Left renal cortex interstitium (tissue), 4 donors: ENCODE measurements at regions not wholly inside any gene's neighbourhood (a gene's known extent, or its start where the extent isn't known, plus 50 kb on each side); places are given as distances from the start of the nearest gene placed in this dataset.
"Not testable (repeated sequence)": the region's sequence is repeated elsewhere in the genome, so short reads cannot be mapped to it uniquely, and the experiment has no call there.

ENCODE experiments used
- DNase-seq, 4 donors: peaks; one replicate each; pipeline ENCODE4 v3.0.0-alpha.2; 2013; ENCODE audit warnings: low read depth in 4 of 4, low spot score in 2 of 4, missing footprints in 1 of 4

DNA sequence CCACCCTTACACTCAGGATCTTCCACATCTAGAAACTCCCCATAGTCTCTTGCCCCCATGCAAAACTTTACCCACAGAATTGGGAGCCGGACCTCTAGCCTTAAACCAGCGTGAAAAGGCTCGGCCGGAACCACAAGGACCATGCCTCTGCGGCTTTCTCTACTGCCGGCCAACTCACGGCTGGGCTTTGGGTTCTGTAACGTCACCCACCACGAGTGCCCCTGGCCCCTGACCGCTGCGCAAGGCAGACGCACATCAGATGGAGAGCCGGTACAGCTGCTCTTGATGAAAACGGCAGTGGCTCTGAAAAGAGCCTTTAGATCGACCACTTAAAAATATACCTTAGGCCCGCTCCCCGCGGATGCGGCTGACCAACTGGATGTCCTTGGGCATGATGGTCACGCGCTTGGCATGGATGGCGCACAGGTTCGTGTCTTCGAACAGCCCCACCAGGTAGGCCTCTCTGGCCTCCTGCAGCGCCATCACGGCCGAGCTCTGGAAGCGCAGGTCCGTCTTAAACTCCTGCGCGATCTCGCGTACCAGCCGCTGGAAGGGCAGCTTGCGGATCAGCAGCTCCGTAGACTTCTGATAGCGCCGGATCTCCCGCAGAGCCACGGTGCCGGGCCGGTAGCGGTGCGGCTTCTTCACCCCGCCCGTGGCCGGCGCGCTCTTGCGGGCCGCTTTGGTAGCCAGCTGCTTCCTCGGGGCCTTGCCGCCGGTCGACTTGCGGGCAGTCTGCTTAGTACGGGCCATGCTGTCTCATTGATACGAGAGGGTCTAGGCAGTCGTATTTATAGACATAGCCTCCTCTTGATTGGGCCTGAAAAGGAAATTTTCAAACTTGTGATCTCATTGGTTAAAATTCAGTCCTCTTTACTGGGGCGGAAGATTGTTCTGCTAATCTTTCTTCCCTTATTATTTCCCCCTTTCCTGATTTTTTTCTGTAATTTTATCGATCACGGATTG is 66.3 kb downstream of the FAM72C start:
- DNase-seq = peak; percentile 7 to 31 (median 22)

DNA sequence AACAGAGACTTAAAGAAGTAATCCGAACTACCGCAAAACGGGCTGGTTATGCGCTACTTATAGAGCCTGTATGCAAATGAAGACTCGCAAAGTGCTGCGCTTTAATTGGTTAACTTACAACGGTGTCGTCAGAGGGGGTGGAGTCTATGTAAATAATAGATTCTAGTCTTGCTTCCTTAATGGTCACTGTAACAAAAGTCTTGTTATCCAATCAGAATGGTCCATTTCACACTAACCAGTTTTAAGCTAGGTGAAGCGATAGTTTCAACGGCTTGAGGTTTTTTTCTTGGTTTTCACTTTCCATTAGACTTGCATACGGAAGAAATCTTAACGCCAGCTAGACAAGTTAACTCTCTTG is 67.2 kb downstream of the FAM72C start:
- not testable (repeated sequence) for DNase-seq

DNA sequence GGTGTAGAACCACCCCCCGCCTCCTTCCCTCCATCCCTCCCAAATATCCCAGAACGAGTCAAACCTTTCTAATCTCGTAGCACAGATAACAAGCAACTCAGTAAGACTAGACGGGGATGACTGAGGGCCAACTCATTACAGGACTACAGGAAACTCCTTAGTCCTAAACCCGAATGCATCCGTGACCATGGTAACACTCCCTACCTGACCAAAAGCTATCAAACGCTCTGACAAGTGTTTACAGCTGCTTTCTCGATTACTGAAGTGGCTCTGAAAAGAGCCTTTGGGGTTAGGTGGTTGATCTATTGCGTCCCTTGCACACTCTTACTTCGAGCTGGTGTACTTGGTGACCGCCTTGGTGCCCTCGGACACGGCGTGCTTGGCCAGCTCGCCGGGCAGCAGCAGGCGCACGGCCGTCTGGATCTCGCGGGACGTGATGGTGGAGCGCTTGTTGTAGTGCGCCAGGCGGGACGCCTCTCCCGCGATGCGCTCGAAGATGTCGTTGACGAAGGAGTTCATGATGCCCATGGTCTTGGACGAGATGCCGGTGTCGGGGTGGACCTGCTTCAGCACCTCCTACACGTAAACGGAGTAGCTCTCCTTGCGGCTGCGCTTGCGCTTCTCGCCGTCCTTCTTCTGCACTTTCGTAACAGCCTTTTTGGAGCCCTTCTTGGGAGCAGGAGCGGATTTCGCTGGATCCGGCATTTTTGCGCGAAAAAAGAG is 67.7 kb downstream of the FAM72C start:
- DNase-seq = peak; percentile 15 to 48 (median 18)

DNA sequence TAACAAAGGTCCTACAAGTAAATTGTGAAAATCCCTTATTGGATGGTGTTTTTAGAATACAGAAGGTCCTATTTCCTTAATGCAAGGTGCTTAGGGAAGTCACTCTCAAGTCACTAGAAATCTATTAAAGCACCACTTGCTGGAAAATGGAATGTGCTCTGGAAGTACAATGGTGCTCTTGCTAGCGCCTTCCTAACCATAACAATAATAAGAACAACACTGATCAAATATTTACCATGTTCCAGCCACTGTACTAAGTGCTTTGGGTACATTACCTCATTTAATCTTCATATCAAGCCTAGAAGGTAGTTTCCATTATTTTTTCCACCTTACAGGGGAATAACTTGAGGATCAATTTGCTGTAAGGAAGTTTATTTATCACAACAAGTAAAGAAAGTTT is 75.4 kb downstream of the FAM72C start:
- DNase-seq = not testable (repeated sequence)

DNA sequence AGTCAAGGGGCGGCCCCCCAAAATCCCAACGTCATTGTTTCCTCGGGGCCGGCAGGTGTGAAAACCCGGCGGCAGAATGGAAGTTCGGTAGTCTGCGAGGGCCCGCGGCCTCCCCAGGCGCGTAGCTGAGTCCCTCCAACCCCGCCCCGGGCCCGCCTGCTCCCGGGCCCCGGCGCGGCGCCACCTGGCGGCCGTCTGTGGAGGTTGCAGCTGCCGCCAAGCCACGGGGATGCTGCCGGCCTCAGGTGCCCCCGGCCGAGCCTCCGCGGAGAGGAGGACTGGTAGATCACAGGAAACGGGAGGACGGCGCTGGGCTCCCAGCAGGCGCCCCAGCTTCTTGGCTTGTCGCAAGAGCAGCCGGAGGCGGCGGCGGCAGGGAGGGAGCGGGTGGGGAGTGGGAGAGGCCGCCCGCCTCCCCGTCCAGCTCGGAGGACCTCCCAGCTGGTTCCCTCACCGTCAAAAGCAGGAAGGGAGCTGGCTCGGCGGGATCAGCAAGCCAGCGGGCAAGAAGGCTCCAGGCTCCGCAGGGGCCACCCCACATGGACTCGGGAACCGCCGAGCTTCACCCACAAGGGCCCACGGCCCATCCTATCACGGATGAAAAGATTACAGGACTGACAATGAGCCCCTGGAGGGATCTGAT is 86.7 kb downstream of the FAM72C start:
- peak; percentile 21 to 44 (median 23) for DNase-seq

DNA sequence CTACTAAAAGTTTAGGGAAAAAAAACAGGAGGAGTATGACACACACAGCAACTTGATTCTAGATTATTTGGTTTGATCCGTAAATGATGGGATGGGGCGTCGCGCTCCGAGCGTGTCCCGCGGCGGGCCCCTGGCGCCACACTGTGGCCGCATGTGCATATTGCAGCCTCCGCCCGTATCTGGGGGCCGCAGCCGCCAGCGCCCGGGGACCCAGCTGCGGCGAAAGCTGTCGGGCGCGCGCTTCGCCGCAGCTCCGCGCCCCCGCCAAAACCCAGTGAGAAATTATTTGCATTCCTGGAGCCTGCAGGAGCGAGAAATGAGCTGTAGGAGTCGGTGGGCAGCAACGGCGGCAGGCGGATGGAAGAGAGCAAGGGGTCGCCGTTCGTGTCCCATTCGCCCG is 87.3 kb downstream of the FAM72C start:
- not testable (repeated sequence) for DNase-seq

DNA sequence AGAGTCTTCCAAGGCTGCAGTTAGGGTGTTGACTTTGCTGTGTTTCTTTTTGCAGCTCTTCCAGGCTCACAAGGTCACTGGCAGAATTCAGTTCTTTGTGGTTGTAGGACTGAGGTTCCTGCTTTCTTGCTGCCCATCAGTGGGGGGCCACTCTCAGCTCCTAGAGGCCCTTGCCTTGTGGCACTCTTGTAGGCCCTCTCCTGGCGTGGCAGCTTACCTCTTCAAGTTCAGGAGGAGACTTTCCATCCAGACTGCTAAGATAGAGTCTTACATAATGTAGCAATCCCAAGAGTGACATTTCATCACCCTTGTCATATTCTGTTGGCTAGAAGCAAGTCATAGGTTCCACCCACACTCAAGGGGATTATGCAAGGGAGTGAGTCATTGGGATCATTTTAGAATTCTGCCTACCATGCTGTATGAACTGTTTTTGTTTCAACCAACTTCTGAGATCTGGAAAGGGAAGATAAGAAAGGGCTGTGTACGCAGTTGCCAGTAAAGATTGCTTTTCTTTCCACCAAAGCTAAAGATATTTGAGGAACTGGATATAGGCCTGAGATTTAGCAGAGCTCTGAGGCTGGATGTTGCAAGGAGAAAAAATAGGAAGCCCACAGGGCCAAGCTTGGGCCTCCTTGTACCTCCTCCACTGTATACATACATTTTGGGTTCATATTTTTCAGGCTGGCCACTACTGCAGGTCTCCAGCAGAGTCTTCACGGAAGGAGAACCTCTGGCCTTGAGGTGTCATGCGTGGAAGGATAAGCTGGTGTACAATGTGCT is 91.8 kb downstream of the FAM72C start:
- DNase-seq = not testable (repeated sequence)

DNA sequence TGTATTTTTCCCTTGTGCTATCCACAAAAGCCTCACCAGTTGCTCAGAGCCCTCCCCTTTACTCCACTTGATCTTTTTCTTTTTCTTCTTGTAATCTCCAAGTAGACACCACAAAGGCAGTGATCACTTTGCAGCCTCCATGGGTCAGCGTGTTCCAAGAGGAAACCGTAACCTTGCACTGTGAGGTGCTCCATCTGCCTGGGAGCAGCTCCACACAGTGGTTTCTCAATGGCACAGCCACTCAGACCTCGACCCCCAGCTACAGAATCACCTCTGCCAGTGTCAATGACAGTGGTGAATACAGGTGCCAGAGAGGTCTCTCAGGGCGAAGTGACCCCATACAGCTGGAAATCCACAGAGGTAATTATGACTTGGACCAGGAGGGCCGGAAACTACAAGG is 95.8 kb downstream of the FAM72C start:
- DNase-seq = not testable (repeated sequence)

DNA sequence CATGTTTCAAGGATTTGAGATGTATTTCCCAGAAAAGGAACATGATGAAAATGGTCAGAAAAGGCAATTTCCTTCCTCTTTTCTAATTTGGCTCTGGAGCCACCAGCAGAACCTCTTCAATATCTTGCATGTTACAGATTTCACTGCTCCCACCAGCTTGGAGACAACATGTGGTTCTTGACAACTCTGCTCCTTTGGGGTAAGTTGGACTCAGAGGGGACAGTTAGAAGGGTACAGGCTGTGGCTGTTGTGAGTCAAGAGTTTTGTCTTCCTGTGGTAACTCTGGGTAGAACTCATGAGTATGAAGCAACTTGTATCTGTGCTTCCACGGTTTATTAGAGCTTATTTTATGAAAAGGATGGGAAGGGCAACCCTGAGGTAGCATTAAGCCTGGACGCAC is 97.2 kb downstream of the FAM72C start:
- not testable (repeated sequence) for DNase-seq

DNA sequence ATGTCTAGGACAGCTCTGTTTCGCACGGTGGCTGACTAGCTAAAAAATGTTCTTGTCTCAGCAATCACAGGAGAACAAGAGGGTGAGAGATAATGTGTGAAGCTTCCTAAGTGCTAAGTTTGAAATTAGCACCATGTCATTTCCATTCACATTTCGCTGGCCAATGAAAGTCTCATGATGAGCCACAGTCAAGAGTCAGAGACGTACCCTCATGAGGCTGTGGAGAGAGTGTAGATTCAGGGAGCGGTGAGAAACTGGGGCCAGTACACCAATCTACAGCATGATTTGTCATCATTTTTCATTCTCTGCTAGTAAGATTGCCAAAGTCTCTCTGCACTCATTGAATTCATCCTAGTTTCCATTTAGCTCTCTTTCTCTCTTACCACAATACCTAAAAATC is 98.1 kb downstream of the FAM72C start:
- not testable (repeated sequence) for DNase-seq

DNA sequence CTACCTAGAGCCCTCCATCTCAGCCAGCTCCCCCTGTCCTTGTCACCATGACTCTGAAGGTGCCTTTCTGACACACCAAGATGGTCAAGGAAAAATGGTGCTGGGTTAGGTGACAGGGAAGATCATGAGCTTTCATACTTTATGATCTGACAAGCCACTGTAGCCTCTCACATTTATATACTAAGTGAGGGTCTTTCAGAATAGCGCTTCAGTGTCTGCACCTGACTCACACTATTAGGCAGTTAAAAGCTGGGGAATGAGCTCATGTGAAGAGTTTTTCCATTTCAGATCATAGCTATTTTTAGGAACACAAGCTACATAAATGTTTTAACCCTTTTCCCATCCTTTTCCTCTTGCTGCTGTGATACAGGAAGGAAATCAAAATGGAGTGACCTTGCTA is 101.4 kb downstream of the FAM72C start:
- DNase-seq = not testable (repeated sequence)

DNA sequence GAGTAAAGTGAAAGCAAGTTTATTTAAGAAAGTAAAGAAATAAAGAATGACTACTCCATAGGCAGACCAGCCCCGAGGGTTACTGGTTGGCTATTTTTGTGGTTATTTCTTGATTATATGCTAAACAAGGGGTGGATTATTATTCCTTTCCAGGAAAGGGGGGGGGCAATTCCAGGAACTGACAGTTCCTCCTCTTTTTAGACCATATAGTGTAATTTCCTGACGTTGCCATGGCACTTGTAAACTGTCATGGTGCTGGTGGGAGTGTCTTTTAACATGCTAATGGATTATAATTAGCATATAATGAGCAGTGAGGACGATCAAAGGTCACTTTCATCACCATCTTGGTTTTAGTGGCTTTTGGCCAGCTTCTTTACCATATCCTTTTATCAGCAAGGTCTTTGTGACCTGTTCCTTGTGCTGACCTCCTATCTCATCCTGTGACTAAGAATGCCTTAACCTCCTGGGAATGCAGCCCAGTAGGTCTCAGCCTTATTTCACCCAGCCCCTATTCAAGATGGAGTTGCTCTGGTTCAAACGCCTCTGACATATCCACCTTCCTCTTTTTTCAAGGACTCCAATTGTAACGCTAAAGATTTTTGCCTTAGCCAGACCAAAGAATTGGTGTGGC is 104.1 kb downstream of the FAM72C start:
- DNase-seq = not testable (repeated sequence)

DNA sequence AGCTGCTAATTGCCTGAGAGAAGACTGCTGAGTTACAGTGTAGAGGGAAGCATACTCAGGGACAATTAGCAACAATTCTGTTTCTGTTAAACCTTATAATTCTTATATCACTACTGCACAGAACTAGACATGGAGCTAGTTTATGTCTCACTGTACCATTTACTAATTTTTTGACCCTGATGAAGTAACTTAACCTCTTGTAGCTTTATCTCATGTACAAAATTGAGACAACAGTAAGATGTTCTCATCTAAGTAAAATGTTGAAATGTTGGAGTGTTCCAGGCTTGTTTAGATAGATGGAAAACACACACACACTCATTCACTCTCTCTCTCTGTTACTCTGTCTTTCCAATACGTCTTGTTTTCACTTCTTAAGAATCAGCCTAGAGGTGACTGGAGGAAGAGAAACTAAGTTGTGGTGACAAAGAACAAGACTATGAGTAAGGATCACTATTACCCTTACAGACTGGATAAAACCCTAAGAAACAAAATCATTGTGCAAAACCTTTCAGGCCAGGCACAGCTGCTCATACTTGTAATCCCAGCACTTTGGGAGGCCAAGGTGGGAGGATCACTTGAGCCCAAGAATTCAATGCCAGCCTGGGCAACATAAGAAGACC is 107.8 kb downstream of the FAM72C start:
- DNase-seq = not testable (repeated sequence)

DNA sequence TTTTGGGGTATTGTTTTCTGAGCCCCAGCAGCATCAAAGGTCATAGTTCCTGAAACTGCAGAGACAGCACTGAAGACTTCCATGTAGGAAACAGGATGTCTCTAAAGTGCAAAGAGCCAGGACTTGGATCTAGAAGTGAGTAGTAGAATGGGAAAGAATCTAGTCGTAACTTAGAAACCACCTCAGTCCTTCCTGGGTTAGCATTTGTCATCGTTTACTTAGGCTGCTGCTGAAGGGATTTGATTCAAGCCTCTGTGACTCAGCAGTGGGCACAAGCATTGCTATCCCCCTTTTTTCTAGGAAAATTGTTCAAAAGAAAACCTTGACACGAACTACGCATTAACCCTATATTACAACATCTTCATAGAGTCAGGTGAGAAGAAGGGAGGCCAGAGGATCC is 109.1 kb downstream of the FAM72C start:
- DNase-seq = not testable (repeated sequence)

DNA sequence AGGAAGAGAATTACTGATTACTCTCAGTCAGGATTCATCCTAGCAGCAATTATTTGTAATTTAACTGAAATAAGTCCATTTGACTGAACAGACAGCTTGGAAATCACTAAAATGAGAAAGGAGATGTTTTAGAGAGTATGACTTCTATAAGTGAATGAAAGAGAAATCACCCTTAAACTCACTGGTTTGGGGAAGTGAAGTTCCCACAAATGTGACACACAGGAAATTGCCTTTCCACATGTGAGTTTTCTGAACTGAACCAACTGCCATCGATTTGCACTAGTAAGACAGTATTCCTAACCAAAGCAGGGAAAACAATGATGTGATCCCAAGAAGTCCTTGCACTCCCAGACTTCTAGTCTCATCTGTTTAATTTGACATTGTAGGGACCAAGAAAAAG is 110.5 kb downstream of the FAM72C start:
- DNase-seq = not testable (repeated sequence)

DNA sequence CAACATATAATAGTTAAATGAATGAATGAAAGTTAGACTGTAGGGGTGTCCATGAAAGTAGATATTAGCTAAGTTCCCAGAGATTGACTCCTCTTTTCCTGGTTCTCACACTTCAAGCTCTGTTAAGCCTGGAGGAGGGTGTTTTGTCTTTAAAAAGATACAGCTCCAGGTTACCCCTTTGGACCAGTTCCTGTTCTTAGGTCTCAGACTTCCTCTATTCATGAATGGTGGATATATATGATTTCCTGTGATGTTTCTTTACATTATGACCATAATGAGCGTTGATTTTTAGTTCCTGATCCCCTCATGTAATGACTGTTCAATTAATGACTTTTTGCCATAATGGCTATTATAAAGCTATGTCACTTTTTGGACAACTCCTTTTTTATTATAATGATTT is 115.9 kb downstream of the FAM72C start:
- DNase-seq = not testable (repeated sequence)

DNA sequence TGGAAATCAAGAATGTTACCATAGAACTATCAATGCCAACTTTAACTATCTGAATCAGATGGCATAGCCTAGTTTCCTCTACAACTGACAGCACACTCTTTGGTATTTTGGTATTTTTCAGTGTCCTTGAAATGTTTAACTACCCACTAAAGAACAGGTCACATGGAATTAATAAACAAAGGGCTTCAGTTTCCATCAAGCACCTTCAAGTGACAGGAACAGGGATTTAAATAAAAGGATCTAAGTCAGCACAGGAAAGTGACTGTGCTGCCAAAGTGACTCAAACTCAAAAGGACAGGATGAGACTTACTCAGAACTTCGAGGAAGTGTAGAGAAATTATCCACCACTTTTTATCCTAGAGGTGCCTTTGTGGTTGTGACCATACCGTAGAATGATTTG is 117.7 kb downstream of the FAM72C start:
- not testable (repeated sequence) for DNase-seq

DNA sequence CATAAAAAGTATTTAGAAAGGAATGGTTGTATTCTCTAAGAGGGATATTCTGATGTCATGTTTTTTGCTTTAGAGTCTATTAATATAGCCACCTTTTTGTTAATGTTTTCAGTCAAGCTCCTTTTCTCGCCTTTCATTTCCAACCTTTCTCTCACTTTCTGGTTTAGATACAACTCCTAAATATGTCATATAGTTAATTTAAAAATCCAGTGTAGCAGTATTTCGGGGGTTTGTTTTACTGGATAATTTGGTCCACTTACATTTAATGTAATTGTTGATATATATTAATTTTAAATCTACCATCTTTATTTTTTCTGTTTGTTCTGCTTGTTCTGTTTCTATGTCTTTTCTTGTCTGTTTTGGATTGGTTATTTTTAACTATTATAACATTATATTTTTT is 121.1 kb downstream of the FAM72C start:
- not testable (repeated sequence) for DNase-seq

DNA sequence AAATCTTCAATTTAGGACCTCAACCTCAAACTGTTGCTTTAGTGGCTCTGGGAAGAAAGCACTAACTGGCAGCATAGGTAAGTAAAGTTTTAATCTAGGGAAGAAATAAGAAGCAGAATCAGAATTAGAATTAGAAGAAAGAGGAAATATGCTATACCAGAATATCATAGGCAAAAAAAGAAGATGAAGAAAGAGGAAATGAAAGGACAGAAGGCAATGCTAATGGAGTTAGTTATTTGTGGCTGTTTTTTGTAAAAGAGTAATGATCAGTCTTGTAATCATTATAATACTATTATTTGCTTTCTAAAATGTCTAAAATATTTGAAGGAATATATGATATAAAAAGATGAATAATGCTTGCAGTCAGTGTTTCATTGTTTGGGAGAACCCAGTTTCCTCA is 122.9 kb downstream of the FAM72C start:
- not testable (repeated sequence) for DNase-seq
